Umbilical cord (tissue), 1 donor: ENCODE measurements at regions not wholly inside any gene's neighbourhood (a gene's known extent, or its start where the extent isn't known, plus 50 kb on each side); places are given as distances from the start of the nearest gene placed in this dataset.

Experiments
- DNase-seq: peaks from one replicate; pipeline ENCODE4 v3.0.0-alpha.2; 2015; ENCODE audit warnings: low spot score

- no peak for DNase-seq
Measured at GRCh38 chr10:111877258-111877657, 306.3 kb downstream of the GPAM start.

GRCh38 chr10:111879969-111880368 lies 303.6 kb downstream of the GPAM start:
- no peak for DNase-seq

DNA sequence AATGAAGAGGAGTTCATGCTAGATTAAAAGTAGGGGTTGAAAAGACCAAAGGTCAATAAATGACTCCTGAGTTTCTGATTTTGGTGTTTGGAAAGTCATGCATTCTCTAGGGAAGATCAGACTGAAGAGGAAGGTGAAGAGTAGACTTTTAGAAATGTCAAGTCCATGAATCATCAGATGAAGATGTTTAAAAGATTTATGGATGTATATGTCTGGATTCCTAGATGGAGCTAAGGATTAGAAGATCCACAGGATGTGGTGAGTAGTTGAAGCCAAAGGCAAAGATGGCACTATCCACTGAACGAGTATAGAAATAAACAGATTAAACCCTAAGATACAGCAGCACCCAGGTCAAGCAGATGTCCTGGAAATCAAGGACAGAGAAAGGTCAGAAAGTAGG lies 298.5 kb downstream of the GPAM start:
- DNase-seq, result no peak

GRCh38 chr10:111885919-111886318 lies 297.6 kb downstream of the GPAM start:
- DNase-seq, result no peak

DNA sequence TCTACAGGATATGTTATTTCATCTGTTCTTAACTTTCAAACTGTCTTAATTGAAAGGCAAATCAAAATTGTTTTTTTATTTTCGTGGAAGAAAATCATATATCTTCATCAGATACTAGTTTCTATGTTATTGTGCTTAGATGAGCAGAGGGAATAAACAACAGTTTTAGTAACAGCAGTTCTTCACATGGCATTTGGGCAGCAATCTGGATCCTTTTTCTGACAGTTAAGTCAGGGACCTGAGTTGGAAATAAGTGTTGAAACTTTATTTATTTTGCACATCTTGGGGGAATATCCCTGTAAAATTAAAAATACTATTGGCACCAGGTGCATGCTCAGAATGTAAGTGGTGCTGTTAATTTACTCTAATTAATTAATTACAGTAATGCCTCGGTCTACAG lies 296.3 kb downstream of the GPAM start:
- DNase-seq, result no peak

- no peak for DNase-seq
Measured at GRCh38 chr10:111890046-111890445, 293.5 kb downstream of the GPAM start.

- no peak for DNase-seq
Measured at GRCh38 chr10:111916011-111916410, 267.6 kb downstream of the GPAM start.

DNA sequence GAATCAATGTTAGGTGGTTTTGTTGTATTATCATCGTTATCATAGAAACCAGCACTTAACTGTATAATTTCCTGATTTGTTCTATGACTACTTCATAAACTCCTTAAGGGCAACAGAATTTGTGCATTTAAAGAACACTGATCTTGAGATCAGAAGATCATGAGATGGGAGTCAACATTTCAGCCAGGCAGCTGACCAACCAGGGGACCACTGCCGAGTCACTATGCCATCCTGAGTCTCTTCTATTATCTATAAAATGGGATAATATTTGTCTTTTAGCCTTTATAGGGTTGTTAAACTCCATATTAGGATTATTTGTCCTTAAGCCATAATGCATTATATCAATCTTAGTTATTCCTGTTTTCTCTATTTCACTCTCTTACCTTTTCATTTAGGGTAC lies 261.7 kb downstream of the GPAM start:
- DNase-seq, result no peak

- DNase-seq, result no peak
Measured at GRCh38 chr10:111923032-111923431, 260.5 kb downstream of the GPAM start.

DNA sequence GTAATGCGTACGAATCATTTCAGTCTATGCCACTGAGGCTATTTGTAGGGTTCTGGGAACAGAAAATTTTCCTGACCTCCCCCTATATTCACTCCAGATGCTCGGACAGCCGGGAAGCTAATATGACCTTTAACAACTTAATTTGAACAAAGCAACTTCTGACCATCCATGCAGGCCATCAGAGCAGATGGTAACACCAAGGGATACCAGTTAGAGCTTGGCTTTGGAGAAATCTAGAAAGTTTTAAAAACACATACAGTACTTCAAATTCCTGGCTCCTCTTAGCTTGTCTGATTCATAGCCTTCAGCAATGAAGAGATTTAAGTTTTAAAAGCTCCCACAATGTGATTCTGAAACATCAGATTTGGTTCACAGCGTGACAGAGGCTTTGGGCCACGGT lies 257.3 kb downstream of the GPAM start:
- no peak for DNase-seq

- no peak for DNase-seq
Measured at GRCh38 chr10:111933937-111934336, 249.6 kb downstream of the GPAM start.

DNA sequence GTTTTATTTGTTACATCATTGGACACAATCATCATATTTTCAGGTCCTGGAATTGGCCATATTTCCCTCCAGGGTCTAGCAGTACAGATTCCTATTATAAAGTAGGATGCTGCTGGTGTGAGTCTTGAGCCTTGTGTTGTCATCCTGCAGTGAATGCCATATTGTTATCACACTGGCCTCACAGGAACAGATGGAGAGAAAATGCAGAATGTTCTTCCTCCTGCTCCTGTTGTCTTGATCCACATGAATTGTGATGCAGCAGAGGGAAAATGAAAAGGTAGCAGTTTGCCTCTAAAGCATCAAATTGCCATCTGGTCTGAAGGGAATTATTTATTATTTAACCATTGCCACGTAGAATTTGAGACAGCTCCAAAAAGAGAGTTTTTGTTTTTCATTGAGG lies 248.6 kb downstream of the GPAM start:
- no peak for DNase-seq

DNA sequence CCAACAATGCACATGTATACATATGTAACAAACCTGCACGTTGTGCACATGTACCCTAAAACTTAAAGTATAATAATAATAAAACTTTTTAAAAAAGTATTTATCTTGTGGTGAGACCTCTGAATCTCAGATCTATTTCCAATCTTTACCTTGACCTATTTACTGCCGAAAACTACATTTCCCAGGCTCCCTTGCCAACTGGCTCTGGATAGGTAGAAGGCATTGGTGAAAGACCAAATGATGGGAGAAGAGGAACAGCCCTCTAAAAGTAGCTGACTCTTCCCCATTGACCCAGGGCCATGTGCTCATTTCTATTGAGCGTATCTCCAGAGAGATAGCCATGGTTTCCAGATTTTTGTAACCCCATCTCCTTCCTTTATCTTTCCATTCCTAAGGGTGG lies 247.4 kb downstream of the GPAM start:
- DNase-seq, result no peak

DNA sequence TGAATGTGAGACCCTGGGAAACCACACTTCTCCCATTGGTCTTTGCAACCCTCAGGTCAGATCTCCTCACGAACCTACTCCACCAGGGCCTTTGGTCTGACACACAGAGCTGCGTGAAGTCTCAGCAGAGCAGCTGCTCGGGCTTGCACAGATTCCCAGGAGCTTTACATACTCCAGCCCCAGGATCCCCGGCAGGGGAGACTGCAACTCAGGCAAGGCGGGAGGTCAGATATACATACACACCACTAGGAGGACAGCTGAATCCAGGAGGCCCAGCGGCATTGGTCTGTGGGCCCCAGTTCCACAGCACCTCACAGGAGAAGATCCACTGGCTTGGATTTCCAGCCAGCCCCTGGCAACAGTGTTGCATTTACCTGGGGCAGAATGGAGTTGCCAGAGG lies 239.2 kb downstream of the GPAM start:
- DNase-seq, result no peak

- no peak for DNase-seq
Measured at GRCh38 chr10:111953949-111954348, 229.6 kb downstream of the GPAM start.

DNA sequence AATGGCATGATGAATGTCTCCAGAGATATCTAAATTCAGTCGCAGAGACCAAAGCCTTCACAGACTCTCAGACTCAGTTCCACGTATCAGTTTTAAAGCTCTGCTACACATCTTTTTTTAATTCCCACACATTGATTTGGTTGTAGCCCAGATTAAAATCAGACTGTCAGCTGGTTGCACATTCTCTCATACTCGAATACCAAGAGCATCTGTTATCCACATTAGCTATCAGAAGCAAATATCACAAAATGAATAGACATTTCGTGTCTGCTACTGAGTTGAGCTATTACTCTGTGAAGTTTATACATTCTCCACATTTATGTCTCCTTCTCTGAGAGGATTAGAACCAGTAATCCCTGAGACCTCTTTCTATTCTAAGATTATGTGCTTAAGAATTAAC lies 229.2 kb downstream of the GPAM start:
- DNase-seq, result no peak

DNA sequence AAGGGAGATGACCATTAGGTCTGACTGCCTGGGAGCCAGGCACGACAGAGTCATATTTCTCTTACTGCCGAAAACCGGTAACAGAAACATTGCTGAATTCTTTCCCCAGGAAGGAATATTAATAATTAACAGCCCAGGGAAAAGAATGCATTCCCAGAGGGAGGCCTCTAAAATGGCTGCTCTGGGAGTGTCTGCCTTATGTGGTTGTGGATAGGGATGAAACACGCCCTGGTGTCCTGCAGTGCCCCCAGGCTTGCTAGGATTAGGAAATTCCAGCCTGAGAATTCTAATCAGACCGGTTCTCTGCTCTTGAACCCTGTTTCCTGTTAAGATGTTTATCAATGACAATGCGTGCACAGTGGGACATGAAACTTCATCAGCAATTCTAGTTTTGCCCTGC lies 226.7 kb downstream of the GPAM start:
- DNase-seq, result no peak

DNA sequence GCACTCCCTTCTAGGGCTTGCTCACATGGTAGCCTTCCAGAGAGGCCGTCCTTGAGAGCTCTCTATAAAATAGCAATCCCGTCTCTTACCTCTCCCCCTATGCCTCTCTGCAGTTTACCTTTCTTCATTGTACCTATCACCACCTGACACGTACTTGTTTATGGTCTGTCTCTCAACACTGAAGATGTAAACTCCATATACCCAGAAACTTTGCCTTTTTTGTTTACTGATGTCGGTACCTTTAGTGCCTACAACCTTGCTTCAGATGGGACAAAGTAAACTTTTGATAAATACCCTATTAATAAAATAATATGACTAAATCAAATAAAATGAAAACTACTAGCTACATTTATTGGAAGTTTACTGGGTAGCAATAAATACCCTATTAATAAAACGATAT lies 220.6 kb downstream of the GPAM start:
- no peak for DNase-seq

DNA sequence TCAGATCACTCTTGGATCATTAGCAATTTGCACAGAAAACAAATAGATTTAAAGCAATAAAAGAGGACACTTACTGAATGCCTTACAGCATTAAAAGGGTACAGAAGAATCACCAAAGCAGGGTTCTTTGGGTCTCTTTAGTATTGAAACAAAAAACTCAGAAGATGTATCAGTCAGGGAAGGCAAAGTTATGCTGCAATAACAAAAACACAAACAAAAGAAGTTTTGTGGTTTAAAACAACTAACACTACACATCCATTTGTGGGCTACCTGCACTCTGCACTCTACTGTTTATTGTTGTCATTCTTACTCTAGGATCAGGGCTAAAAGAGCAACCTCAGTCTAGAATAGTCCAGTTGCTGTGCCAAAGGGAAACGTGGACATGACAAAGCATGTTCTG lies 216.4 kb downstream of the GPAM start:
- no peak for DNase-seq

GRCh38 chr10:111967547-111967946 lies 216.0 kb downstream of the GPAM start:
- DNase-seq, result no peak

DNA sequence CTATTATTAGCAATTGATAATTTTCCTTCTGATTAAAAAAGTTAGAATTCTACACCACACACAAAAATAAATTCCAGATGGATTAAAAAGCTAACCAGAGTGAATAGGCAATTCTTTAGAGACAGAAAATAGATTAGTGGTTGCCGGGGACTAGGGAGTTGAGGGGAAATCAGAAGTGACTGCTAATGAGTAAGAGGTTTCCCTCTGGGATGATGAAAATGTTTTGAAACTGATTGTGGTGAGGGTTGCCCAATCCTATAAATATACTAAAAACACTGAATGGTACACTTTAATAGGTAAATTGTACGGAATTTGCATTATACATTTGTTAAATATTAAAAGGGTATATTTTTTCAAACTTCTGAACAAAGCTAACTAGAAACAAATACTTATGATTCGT lies 214.9 kb downstream of the GPAM start:
- DNase-seq, result no peak

GRCh38 chr10:111970111-111970510 lies 213.5 kb downstream of the GPAM start:
- DNase-seq, result no peak

- no peak for DNase-seq
Measured at GRCh38 chr10:111972109-111972508, 211.5 kb downstream of the GPAM start.

DNA sequence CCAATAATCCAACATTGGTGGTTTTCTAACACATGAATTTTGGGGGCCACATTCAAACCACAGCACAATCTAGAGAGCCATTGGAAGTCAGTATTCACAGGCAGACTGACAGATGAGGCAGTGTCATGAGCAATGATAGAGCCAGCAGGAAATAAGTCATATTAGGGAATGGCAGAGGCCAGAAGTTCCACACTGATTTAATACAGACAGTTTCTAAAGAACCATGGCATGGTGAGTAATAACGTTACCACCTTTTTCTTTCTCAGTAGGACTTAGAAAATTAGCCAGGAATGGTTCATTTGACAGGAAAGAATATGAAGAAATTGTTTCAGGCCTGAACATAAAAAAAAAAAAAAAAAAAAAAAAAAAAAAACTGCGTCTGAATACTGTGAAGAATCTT lies 210.3 kb downstream of the GPAM start:
- no peak for DNase-seq

DNA sequence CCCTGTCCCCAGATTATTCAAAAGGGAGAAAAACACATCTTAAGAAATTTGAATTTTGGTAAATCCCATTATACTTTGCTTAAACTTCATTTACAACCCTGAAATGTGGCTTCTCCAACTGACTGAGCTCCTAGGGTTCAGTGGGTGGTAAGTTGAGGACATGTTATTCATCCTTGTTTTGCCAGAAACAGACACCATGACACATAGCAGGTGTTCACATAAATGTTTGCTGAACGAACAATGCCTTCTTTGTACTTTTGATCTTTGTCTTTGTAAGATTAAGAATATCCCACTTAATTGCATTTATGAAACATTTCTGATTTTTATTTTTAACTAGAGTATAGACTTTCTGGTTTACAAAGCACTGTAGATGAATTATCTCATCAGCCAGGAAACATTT lies 209.7 kb downstream of the GPAM start:
- no peak for DNase-seq
